OCI-LY1 (cell line): ENCODE measurements at regions not wholly inside any gene's neighbourhood (a gene's known extent, or its start where the extent isn't known, plus 50 kb on each side); places are given as distances from the start of the nearest gene placed in this dataset.

ENCODE experiments used
- CTCF ChIP-seq: fragments of 200-600 bp; sonication (generic), shearing (Covaris generic); IDR thresholded peaks from 2 replicates; pipeline ENCODE4 v1.5.1; 2017; ENCODE audit warnings: mild to moderate bottlenecking, antibody characterized with exemption, low read length, moderate library complexity, mixed read lengths
- EZH2 ChIP-seq: fragments of 200-600 bp; sonication (generic), shearing (Covaris generic); IDR thresholded peaks from 2 replicates; pipeline ENCODE4 v1.8.0; 2017; ENCODE audit warnings: borderline replicate concordance, mixed run types, mild to moderate bottlenecking, antibody characterized with exemption, low read length, moderate library complexity, mixed read lengths

GRCh38 chr2:5229574-5229973 lies 462.6 kb upstream of the SOX11 start:
- TF ChIP-seq CTCF (no peak), EZH2 (no peak)
